Hematopoietic multipotent progenitor cell treated with erythropoietin and hydrocortisone succinate and interleukin-3 and kit ligand, for 6 days (in vitro differentiated cells): ENCODE measurements at regions not wholly inside any gene's neighbourhood (a gene's known extent, or its start where the extent isn't known, plus 50 kb on each side); places are given as distances from the start of the nearest gene placed in this dataset.
"Not testable (repeated sequence)": the region's sequence is repeated elsewhere in the genome, so short reads cannot be mapped to it uniquely, and the experiment has no call there.

Experiments used
- DNase-seq: peaks from one replicate; pipeline ENCODE4 v3.0.0-alpha.2; 2015

GRCh38 chr3:27629366-27629765 is 92.8 kb downstream of the EOMES start:
- DNase-seq, result no peak

GRCh38 chr3:27628026-27628750 is 93.9 kb downstream of the EOMES start:
- DNase-seq, result peak; percentile 14

DNA sequence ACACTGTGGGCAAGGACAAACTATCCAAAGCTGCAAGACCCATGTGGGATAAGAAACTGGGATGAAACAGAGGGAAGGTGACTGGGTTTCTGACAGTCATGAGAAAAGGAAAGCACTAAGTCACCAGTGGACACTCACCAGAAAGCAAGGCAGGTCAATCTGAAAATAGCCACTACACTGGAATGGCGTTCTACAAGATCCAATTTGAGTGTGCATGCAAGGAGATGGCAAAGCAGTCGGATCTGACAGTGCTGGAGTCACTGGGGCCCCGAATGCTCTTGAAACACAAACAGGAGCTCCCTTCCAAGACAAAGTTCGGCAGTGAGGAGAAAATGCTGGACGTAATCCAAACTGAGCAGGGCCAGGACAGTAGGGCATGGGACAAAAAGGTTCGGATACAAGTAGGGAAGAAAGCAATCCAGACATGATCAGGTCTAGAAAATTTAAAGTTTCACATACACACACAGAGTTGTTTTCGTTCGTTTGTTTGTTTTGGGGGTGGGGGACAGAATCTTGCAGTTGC is 95.5 kb downstream of the EOMES start:
- no peak for DNase-seq

DNA sequence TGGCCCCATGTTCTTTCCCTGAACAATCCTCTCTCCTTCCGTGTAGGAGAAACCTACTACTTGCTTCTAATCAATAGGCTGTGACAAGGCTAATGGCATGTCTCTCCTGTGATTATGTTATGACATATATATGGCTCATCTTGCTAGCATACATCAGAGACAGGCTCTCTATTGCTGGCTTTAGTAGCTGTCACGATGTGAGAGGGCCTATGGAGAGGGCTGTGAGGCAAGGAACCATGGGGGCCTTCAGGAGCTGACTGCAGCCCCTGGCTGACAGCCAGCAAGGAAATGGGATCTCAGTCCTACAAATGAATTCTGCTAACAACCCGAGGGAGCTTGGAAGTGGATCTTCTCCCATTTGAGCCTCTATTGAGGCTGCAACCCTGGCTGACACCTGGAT is 96.3 kb downstream of the EOMES start:
- DNase-seq, result no peak

DNA sequence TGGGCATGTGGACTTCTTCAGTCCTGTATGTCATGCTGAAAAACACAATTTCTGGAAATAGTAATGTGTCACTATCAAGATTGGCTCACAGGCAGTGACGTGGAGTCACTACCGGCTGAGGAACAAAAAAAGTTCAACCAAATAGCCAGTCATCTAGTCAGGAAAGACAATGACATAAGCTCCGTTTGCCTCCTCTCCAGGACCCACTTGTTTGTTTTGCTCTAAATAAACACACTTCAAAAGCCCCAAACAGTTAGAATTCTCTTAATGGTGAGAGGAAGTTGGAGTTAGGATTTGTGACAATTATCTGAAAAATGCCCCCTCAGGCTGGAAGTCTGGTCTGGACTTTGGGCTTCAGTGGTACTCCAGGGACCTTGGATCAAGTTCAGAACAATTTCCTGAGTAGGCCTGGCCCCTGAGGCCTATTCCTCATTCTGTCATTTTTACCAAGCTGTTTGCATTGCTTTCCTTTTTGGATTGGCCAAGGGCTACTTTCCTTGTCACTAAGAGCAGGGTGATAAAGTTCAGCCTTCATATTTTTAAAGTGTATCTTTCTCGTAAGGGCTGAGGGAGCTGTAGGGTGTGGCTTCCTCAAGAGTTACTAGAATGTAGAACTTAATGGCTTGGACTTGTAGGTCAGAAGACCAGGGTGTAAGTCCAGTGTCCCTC is 98.9 kb downstream of the EOMES start:
- no peak for DNase-seq

DNA sequence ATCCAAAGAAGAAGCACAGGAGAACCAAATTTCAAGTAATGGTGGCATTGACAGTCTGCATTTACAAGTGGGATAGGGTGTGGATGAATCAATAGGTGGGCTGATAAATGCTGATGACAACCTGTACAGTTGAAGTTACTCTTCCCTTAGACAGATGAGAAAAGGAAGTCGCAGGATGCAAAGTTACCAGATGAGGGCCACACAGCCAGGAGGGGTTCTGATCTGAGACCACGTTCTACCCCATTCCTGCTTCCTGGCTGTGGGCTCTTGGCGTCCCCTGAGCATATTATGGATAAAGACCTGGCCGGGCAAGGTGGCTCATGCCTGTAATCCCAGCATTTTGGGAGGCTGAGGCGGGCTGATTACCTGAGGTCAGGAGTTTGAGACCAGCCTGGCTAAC is 104.6 kb downstream of the EOMES start:
- DNase-seq, result no peak

- DNase-seq, result no peak
Measured at GRCh38 chr3:27616031-27616430, 106.1 kb downstream of the EOMES start.

DNA sequence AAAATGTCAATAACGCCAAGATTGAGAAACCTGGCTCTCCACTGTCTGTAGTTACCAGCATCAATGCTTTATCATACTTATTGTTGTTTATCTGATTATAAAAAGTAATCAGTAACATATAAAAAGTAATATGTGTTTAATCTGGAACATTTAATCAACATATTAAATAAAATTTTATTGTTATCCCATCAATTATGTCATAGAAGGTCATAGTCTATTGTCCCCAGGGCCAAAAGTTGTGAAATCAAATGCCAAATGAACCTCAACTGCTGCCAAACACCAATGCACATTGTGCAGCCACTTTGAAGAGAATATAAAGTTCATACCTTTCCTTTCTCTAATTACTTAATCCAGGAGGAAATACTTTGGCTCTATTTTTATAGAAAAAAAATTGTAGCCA is 106.6 kb downstream of the EOMES start:
- no peak for DNase-seq

DNA sequence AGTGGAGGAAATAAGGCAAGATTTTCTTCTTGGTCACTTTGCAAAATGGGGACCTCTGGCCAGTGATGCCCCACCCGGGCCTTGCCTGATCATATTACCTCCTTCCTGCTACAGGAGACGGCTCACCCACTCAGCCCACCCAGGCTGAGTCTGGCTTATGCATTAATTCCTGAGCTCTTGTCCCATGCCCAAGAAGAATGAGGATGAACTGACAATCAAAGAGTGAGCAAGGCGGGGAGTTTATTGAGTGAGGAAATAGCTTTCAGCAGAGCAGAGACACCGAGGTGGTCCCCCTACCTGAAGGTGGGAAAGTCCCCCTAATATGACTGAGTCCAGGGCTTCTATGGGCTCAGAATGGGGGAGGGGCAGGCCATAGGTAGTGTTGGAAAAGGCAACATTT is 107.5 kb downstream of the EOMES start:
- DNase-seq, result no peak

GRCh38 chr3:27613846-27614500 is 108.2 kb downstream of the EOMES start:
- no peak for DNase-seq

GRCh38 chr3:27610800-27611525 is 111.2 kb downstream of the EOMES start:
- DNase-seq, result no peak

- no peak for DNase-seq
Measured at GRCh38 chr3:27607370-27607769, 114.8 kb downstream of the EOMES start.

DNA sequence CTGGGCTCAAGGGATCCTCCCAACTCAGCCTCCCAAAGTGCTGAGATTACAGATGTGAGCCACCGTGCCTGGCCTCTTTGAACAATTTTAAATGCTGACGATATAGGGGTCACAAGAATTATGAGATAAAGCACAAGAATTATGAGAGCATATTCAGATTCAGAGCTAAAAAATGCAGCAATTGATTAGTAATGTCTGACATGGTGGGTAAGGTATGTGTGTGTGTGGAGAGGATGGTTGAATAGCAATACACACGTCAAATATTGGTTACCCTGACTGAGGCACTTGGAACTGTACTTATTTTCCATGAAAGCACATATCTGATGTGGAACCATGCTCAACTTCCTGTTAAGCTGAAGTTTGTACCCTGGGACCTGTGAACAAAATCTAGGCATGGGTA is 115.6 kb downstream of the EOMES start:
- DNase-seq, result no peak

DNA sequence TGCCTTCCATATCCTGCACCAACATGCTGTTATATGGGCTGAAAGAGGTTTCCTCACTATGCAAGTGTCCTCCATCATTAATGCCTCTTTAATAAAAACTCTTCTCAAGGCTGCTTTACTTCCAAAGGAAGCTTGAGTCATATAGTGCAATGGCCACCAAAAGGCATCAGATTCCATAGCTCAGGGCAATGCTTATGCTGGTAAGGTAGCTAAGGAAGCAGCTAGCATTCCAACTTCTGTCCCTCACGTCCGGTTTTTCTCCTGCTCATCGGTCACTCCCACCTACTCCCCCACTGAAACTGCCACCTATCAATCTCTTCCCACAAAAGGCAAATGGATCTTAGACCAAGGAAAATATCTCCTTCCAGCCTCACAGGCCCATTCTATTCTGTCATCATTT is 117.1 kb upstream of the SLC4A7 start:
- not testable (repeated sequence) for DNase-seq

GRCh38 chr3:27599741-27600140 is 115.6 kb upstream of the SLC4A7 start:
- DNase-seq, result not testable (repeated sequence)

- DNase-seq, result no peak
Measured at GRCh38 chr3:27596921-27597320, 112.7 kb upstream of the SLC4A7 start.

- DNase-seq, result peak; percentile 77
Measured at GRCh38 chr3:27596334-27596841, 112.2 kb upstream of the SLC4A7 start.

GRCh38 chr3:27594096-27594690 is 110.0 kb upstream of the SLC4A7 start:
- no peak for DNase-seq

- DNase-seq, result no peak
Measured at GRCh38 chr3:27593173-27593572, 109.0 kb upstream of the SLC4A7 start.

DNA sequence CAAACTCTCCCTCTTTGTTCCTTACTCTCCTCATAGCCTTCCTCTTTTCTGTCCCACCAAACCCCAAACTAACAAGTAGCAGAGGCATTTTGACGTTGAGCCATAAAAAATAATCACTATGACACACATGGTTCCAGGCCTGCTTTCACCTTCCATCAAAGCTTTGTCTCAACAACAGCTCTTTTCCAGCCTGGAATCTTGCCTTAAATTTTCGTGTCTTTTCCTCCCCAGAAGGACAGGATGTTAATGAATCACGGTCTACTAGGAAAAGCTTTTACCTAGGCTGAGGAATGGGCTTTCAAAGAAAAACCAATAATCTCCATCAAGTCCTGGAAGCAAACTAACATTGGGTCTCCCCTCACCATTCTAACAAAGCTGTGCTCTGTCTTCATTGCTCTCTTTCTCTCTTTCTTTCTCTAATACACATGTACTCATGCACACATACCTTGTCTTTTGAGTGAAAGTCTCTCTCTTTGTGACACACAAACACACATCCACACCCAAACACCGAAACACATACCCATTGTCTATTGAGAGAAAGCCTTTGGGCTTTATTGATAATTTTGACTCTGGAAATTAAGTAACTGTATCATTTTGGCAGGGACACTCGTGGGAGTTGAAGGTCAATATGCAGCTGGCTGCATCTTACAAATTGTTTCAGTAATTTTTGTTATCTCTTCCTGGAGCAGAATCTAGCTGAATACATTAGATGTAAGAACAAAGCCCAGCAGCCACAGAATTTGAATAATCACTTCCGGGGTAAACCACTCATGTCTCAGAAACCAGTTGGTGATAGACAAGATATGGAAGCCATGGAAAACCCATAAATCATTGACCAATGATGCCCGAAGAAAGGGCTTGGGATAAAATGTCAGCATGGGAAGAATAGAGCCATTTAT is 107.4 kb upstream of the SLC4A7 start:
- peak; percentile 23 for DNase-seq
